ENCODE measurements at regions not wholly inside any gene's neighbourhood (a gene's known extent, or its start where the extent isn't known, plus 50 kb on each side); places are given as distances from the start of the nearest gene placed in this dataset.
"Not testable (repeated sequence)": the region's sequence is repeated elsewhere in the genome, so short reads cannot be mapped to it uniquely, and the experiment has no call there.

GRCh38 chr14:30069536-30069935 lies 141.9 kb upstream of the PRKD1 start (continued):
- TF ChIP-seq PBX3 (IDR thresholded peaks at IDR 0.05) = no peak
- no peak for TF ChIP-seq IRF3 (IDR thresholded peaks at IDR 0.05; ENCODE audit: low read depth, low read length)
- no peak for TF ChIP-seq MXI1 (IDR thresholded peaks at IDR 0.05; ENCODE audit: low read depth, low read length)

GRCh38 chr14:30072454-30072853 lies 144.8 kb upstream of the PRKD1 start:
- DNase-seq; CTCF ChIA-PET; H4K20me1 ChIP-seq (ENCODE audit: insufficient read depth); H3K79me2 ChIP-seq (ENCODE audit: insufficient read depth); H3K4me2 ChIP-seq; H2AFZ ChIP-seq (ENCODE audit: low read depth); H3F3A ChIP-seq (replicated peaks; ENCODE audit: insufficient read depth); H3K27me3 ChIP-seq (ENCODE audit: insufficient read depth); H3K9me3 ChIP-seq; H3K9me2 ChIP-seq; H3K36me3 ChIP-seq (replicated peaks in 1 of 2; ENCODE audit: control insufficient read depth in 1 of 2, insufficient read depth in 2 of 2, low read length in 1 of 2); H3K4me3 ChIP-seq (ENCODE audit: low read depth in 2 of 2, low read length in 1 of 2); H3K4me1 ChIP-seq (ENCODE audit: control insufficient read depth in 1 of 2, insufficient read depth in 2 of 2, low read depth in 1 of 2, low read length in 1 of 2); POLR2A ChIA-PET; H3K27ac ChIP-seq (ENCODE audit: low read depth in 2 of 2, low read length in 1 of 2); H3K9ac ChIP-seq: not testable (repeated sequence)
- 2% methylated on average over 2 of the region's 2 CpGs for WGBS (ENCODE audit: low lambda C conversion rate)

GRCh38 chr14:30077946-30078345 lies 150.3 kb upstream of the PRKD1 start:
- CTCF ChIA-PET = interaction anchor here (1.0 kb wide), 1 partner anchor 45 kb away, joined by 3 read pairs; no protein-coding TSS in a partner anchor
- DNase-seq = no peak

More at GRCh38 chr14:30077946-30078345, 150.3 kb upstream of the PRKD1 start:
- Histone ChIP-seq H3K9ac (no peak overlapping the region), H3K4me1 (ENCODE audit: control insufficient read depth in 1 of 2, insufficient read depth in 2 of 2, low read depth in 1 of 2, low read length in 1 of 2) (no peaks in the 10 kb centered on the region), H3K36me3 (replicated peaks in 1 of 2; ENCODE audit: control insufficient read depth in 1 of 2, insufficient read depth in 2 of 2, low read length in 1 of 2) (no peaks in the 10 kb centered on the region), H3K4me2 (no peak overlapping the region), H4K20me1 (ENCODE audit: insufficient read depth) (no peaks in the 10 kb centered on the region), H3K4me3 (ENCODE audit: low read depth in 2 of 2, low read length in 1 of 2) (no peak overlapping the region), H3K9me2 (no peaks in the 10 kb centered on the region), H3F3A (replicated peaks; ENCODE audit: insufficient read depth) (no peaks in the 10 kb centered on the region), H3K27me3 (ENCODE audit: insufficient read depth) (no peaks in the 10 kb centered on the region; the same call in 1 of the 2 replicates), H2AFZ (ENCODE audit: low read depth) (no peak overlapping the region), H3K79me2 (ENCODE audit: insufficient read depth) (no peaks in the 10 kb centered on the region), H3K27ac (ENCODE audit: low read depth in 2 of 2, low read length in 1 of 2) (no peak overlapping the region), H3K9me3 (no peaks in the 10 kb centered on the region)
- 0% methylated on average over 2 of the region's 2 CpGs for WGBS (ENCODE audit: low lambda C conversion rate)
- no peak for TF ChIP-seq RAD21 (IDR thresholded peaks at IDR 0.05; ENCODE audit: low read length)
- TF ChIP-seq TCF12 (IDR thresholded peaks at IDR 0.05) = no peak
- TF ChIP-seq GATA2 (CRISPR knock-in tag; IDR thresholded peaks at IDR 0.05) = no peak
- no peak for TF ChIP-seq ELF1 (IDR thresholded peaks at IDR 0.05)
- no peak for TF ChIP-seq RXRA (IDR thresholded peaks at IDR 0.05; ENCODE audit: borderline replicate concordance, low read depth)
- no peak for TF ChIP-seq POLR2AphosphoS5 (IDR thresholded peaks at IDR 0.05; ENCODE audit: low read depth, low read length)
- TF ChIP-seq IRF3 (IDR thresholded peaks at IDR 0.05; ENCODE audit: low read depth, low read length) = no peak
- POLR2A ChIA-PET = no interaction called here

Data from SK-N-SH (cell line).